IPS-15b (cell line): ENCODE measurements at regions not wholly inside any gene's neighbourhood (a gene's known extent, or its start where the extent isn't known, plus 50 kb on each side); places are given as distances from the start of the nearest gene placed in this dataset.
"Not testable (repeated sequence)": the region's sequence is repeated elsewhere in the genome, so short reads cannot be mapped to it uniquely, and the experiment has no call there.

ENCODE experiments used
- H3K27me3 ChIP-seq: one replicate; pipeline ENCODE4 v1.6.1; 2013; ENCODE audit warnings: low read length; ENCODE audit not compliant: control insufficient read depth, insufficient read depth
- H3K36me3 ChIP-seq: one replicate; pipeline ENCODE4 v1.6.1; 2013; ENCODE audit warnings: low read length; ENCODE audit not compliant: control insufficient read depth, insufficient read depth
- H3K4me1 ChIP-seq: one replicate; pipeline ENCODE4 v1.6.1; 2013; ENCODE audit warnings: mild to moderate bottlenecking, low read length; ENCODE audit not compliant: control insufficient read depth, insufficient read depth
- H3K4me3 ChIP-seq: one replicate; pipeline ENCODE4 v1.5.1; 2013; ENCODE audit warnings: low read depth, low read length
- H3K9ac ChIP-seq: one replicate; pipeline ENCODE4 v1.6.1; 2013; ENCODE audit warnings: low read depth, mild to moderate bottlenecking, low read length
- H3K9me3 ChIP-seq: one replicate; pipeline ENCODE4 v1.6.1; 2013; ENCODE audit warnings: mild to moderate bottlenecking, low read length; ENCODE audit not compliant: control insufficient read depth, insufficient read depth

- Histone ChIP-seq H3K36me3 (no peaks in the 10 kb centered on the region), H3K9ac (no peak overlapping the region), H3K27me3 (no peaks in the 10 kb centered on the region), H3K4me3 (no peak overlapping the region), H3K4me1 (no peaks in the 10 kb centered on the region), H3K9me3 (no peaks in the 10 kb centered on the region)
Observed at GRCh38 chr12:46610754-46611153, 215.0 kb downstream of the SLC38A4 start.

DNA sequence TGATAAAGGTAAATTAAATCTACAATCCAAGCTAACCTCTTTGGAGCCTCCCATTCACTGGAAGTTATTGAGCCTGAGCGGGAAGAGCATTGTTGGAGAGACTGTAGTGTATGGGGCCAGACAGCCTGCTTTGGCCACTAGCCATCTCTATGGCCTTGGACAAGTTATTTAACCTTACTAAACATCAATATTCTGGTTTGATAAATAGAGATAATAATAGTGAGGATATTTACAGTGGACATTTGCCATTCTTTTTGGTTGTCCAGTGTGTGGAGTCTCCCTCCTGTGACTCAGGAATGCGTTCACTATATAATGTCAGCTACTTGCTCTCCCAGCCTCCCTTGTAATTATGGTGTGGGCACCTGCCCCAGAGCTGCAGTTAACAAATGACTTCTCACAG is 216.1 kb downstream of the SLC38A4 start:
- no peaks in the 10 kb centered on the region for H3K9me3 ChIP-seq
- no peak overlapping the region for H3K9ac ChIP-seq
- no peaks in the 10 kb centered on the region for H3K27me3 ChIP-seq
- H3K36me3 ChIP-seq = no peaks in the 10 kb centered on the region
- H3K4me3 ChIP-seq = no peak overlapping the region
- H3K4me1 ChIP-seq = no peaks in the 10 kb centered on the region

DNA sequence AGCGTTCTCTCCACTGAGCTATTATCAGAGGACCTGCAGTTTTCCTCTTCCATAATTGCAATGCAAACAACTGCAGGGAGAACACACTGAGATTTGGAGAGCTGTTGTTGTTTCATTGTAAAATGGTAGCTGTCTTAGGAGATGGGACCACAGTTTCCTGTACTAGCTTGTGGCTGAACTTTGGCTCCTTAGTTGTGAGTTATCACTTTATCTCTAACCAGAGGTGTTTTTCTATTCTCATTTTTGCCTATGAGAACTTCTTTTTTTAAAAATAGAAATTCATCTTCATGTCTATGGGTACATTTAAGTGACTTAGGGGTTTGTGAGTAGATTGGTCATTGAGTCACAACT is 216.5 kb downstream of the SLC38A4 start:
- Histone ChIP-seq H3K9ac (no peak overlapping the region), H3K36me3 (no peaks in the 10 kb centered on the region), H3K9me3 (no peaks in the 10 kb centered on the region), H3K4me3 (no peak overlapping the region), H3K27me3 (no peaks in the 10 kb centered on the region), H3K4me1 (no peaks in the 10 kb centered on the region)

GRCh38 chr12:46608431-46609272 is 217.1 kb downstream of the SLC38A4 start:
- Histone ChIP-seq H3K4me3 (no peak overlapping the region), H3K9ac (no peak overlapping the region), H3K4me1 (no peaks in the 10 kb centered on the region), H3K36me3 (no peaks in the 10 kb centered on the region), H3K9me3 (no peaks in the 10 kb centered on the region), H3K27me3 (no peaks in the 10 kb centered on the region)

- no peaks in the 10 kb centered on the region for H3K36me3 ChIP-seq
- H3K9ac ChIP-seq = no peak overlapping the region
- H3K9me3 ChIP-seq = no peaks in the 10 kb centered on the region
- H3K27me3 ChIP-seq = no peaks in the 10 kb centered on the region
- no peak overlapping the region for H3K4me3 ChIP-seq
- no peaks in the 10 kb centered on the region for H3K4me1 ChIP-seq
Observed at GRCh38 chr12:46604684-46605083, 221.1 kb downstream of the SLC38A4 start.

GRCh38 chr12:46603776-46604456 is 221.9 kb downstream of the SLC38A4 start:
- no peaks in the 10 kb centered on the region for H3K36me3 ChIP-seq
- no peaks in the 10 kb centered on the region for H3K27me3 ChIP-seq
- H3K4me1 ChIP-seq = no peaks in the 10 kb centered on the region
- no peak overlapping the region for H3K9ac ChIP-seq
- no peaks in the 10 kb centered on the region for H3K9me3 ChIP-seq
- H3K4me3 ChIP-seq = no peak overlapping the region

- no peak overlapping the region for H3K4me3 ChIP-seq
- H3K4me1 ChIP-seq = no peaks in the 10 kb centered on the region
- no peak overlapping the region for H3K9ac ChIP-seq
- H3K9me3 ChIP-seq = no peaks in the 10 kb centered on the region
- no peaks in the 10 kb centered on the region for H3K27me3 ChIP-seq
- no peaks in the 10 kb centered on the region for H3K36me3 ChIP-seq
Observed at GRCh38 chr12:46602474-46602873, 223.3 kb downstream of the SLC38A4 start.

GRCh38 chr12:46590991-46591703 is 218.6 kb upstream of the SLC38A2 start:
- Histone ChIP-seq H3K9ac (no peak overlapping the region), H3K36me3 (no peaks in the 10 kb centered on the region), H3K27me3 (no peaks in the 10 kb centered on the region), H3K4me3 (no peak overlapping the region), H3K4me1 (peaks cover 5% of the 10 kb centered on the region), H3K9me3 (no peaks in the 10 kb centered on the region)

DNA sequence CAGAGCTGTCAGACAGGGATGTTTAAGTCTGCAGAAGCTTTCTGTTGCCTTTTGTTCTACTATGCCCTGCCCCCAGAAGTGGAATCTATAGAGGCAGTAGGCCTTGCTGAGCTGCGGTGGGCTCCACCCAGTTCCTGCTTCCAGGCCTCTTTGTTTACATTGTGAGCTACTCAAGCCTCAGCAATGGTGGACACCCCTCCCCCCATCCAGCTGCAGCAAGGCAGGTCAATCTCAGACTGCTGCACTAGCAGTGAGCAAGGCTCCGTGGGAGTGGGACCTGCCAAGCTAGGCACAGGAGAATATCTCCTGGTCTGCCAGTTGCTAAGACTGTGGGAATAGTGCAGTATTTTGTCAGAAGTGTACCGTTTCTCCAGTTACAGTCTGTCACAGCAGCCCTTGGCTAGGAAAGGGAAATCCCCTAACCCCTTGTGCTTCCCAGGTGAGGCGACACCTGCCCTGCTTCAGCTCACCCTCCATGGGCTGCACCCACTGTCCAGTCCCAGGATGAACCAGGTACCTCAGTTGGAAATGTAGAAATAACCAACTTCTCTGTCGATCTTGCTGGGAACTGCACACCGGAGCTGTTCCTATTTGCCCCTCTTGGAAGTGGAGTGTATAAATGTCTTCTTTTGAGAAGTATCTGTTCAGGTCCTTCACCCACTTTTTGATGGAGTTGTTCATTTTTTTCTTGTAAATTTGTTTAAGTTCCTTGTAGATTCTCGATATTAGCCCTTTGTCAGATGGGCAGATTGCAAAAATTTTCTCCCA is 213.5 kb upstream of the SLC38A2 start:
- H3K9ac ChIP-seq = no peak overlapping the region
- no peaks in the 10 kb centered on the region for H3K27me3 ChIP-seq
- H3K9me3 ChIP-seq = no peaks in the 10 kb centered on the region
- H3K4me3 ChIP-seq = peak overlapping the region; percentile 18
- H3K4me1 ChIP-seq = peaks cover 5% of the 10 kb centered on the region
- H3K36me3 ChIP-seq = no peaks in the 10 kb centered on the region

- not testable (repeated sequence) for H3K27me3 ChIP-seq, H3K9ac ChIP-seq, H3K4me3 ChIP-seq, H3K36me3 ChIP-seq, H3K9me3 ChIP-seq, H3K4me1 ChIP-seq
Observed at GRCh38 chr12:46584098-46584497, 211.5 kb upstream of the SLC38A2 start.

DNA sequence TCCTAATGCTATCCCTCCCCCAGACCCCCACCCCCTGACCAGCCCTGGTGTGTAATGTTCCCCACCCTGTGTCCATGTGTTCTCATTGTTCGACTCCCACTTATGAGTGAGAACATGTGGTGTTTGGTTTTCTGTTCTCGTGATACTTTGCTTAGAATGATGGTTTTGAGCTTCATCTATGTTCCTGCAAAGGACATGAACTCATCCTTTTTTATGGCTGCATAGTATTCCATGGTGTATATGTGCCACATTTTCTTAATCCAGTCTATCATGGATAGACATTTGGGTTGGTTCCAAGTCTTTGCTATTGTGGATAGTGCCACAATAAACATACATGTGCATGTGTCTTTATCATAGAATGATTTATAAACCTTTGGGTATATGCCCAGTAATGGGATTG is 209.4 kb upstream of the SLC38A2 start:
- not testable (repeated sequence) for H3K4me3 ChIP-seq, H3K9ac ChIP-seq, H3K9me3 ChIP-seq, H3K4me1 ChIP-seq, H3K27me3 ChIP-seq, H3K36me3 ChIP-seq
